Posterior cingulate gyrus (tissue), 11 donors: ENCODE measurements at regions not wholly inside any gene's neighbourhood (a gene's known extent, or its start where the extent isn't known, plus 50 kb on each side); places are given as distances from the start of the nearest gene placed in this dataset.
A peak's percentile ranks its signal among the peaks of the same experiment; 100 is the strongest.

Experiments
- DNase-seq, 10 donors: peaks; one replicate each; pipeline versions ENCODE4 v3.0.0 to v3.0.0-alpha.2; 2020 to 2021; ENCODE audit warnings: mixed read lengths in 3 of 10
- intact Hi-C: fragments of 100-400 bp; cut with DNase I; formaldehyde crosslinking; loops from one replicate; pipeline ENCODE4 v1.15.1; 2023

GRCh38 chr4:146029939-146030710 is 91.5 kb upstream of the ZNF827 start:
- DNase-seq: peak in 1 of 10 donors; percentile 36
- intact Hi-C loops: no loop called here

GRCh38 chr4:146029147-146029546 is 90.5 kb upstream of the ZNF827 start:
- no peak for DNase-seq
- intact Hi-C loops: no loop called here

GRCh38 chr4:146027761-146028160 is 89.1 kb upstream of the ZNF827 start:
- intact Hi-C loops: no loop called here
- DNase-seq: no peak

- intact Hi-C loops: no loop called here
- DNase-seq: peak in 1 of 10 donors; percentile 46
These were observed 84.8 kb upstream of the ZNF827 start for GRCh38 chr4:146023334-146023967.

GRCh38 chr4:146022541-146022940 is 83.9 kb upstream of the ZNF827 start:
- intact Hi-C loops: no loop called here
- no peak for DNase-seq

- DNase-seq: no peak
- intact Hi-C loops: no loop called here
These were observed 79.6 kb upstream of the ZNF827 start for GRCh38 chr4:146018247-146018646.

- no peak for DNase-seq
- intact Hi-C loops: no loop called here
These were observed 66.1 kb upstream of the ZNF827 start for GRCh38 chr4:146004730-146005129.

GRCh38 chr4:145988628-145989027 is 50.0 kb upstream of the ZNF827 start:
- intact Hi-C loops: no loop called here

More at GRCh38 chr4:145988628-145989027, 50.0 kb upstream of the ZNF827 start:
- DNase-seq: no peak
